NCI-H510A (cell line): ENCODE measurements at regions not wholly inside any gene's neighbourhood (a gene's known extent, or its start where the extent isn't known, plus 50 kb on each side); places are given as distances from the start of the nearest gene placed in this dataset.

Source experiments
- DNase-seq: peaks from one replicate; lab custom pipeline; 2025; lab: John Stamatoyannopoulos, UW

DNA sequence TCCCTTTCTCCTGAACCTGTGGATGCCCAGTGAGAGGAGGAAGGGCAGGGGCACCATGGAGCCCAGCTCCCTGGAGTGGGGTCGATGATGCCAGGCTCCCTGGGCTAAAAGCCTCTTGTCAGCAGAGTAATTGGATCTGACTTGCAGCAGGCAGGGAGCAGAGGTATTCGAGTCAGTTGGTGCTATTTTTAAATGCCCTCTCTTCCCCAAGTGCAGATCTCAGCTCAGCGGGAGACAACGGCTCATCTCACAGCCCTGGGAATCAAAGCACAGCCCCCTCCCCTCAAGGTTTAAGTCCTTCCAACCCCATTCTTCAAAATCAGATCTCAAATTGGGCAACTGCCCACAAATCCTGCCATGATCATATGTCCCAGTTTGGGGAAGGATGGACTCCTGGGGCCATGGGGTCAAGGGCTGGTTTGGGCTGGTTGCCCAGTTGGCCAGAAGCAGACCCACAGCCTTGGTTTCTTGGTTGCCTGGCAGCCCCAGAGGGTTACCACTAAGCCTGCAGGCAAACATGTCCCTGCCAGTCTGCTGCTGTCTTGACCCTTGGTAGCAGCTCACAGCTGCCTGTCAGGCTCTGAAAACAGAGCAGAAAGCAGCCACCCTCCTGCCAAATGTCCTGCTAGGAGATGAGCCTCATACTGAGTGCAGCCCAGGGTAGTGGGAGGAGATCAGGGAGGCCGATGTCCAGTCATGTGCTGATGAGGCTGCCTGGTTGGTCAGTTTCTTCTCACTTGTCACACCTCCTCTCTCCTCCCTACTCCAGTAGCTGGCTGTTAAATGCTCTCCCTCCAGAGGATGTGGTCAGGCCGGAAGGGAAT lies 244.9 kb downstream of the LOXHD1 start:
- no peak for DNase-seq

- no peak for DNase-seq
Observed at GRCh38 chr18:46412916-46413315, 244.1 kb downstream of the LOXHD1 start.

- no peak for DNase-seq
Observed at GRCh38 chr18:46413684-46414083, 243.3 kb downstream of the LOXHD1 start.

GRCh38 chr18:46414863-46415262 lies 242.2 kb downstream of the LOXHD1 start:
- no peak for DNase-seq

DNA sequence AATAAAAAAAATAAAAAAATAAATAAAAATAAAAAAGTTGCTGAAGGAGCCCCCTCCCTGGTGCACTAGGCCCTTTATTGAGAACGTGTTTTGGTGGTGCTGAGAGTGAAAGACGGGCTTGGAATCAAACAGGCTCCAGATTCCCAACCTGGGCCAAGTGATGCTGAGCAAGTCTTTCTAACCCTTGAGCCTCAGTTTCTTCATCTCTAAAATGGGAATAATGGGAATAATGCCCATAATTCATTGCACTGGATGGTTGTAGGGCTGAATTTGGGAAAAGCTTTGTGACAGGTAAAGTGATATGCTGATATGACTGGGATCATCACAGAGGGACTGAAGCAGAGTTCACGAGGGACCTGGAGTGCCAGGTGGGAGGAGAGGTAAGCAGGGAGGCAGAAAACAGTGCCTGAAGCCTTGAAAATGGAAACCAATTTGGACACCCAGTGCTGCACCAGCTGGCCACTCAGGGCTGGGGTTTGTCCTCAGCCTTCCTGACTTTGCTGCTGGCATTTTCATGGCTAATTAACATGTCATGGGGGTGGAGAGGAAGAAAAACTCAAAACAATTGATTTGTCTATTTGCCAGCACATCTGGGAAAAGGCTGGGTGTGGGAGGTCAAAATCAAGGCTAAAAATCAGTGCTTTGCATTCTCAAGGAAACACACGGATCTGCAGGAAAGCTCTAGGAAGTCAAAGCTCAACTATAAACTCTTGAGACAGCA lies 241.3 kb downstream of the LOXHD1 start:
- no peak for DNase-seq

DNA sequence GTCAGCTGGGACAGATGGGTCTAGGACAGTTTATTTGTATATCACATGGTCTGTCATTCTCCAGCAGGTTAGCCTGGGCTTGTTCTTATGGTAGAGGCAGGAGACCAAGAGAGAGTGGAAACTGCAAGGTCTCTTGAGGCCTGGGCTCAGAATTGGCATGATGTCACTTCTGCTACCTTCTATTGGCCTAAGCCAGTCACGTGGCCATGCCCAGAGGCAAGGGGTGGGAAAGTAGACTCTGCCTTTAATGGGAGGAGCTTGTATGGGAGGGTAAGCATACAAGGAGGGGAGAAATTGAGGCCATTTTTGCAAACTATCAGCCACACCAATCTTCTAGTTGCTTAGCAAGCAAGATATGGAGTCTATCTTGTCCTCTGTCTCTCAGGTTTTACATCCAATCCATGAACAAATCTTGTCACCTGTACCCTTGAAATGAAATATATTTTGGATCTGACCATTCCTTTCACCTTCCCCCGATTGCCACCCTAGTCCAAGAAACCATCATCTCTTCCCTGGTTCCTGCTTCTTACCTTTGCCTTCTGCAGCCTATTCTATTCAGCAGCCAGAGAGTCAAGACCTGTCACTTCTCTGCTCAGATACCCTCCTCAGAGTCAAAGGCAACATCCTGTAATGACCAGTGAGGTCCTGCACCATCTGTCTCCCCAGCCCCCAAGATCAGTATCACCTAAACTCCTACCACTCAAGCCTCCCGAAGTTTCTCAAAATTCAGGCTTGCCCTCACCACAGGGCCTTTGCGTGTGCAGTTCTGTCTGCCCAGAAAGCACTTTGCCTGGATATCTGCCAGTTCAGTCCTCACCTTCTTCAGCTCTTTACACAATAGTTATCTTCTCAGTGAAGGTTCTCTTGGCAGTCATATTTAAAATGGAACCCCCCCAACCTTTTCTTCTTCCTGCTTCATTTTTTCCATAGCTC lies 240.0 kb downstream of the LOXHD1 start:
- DNase-seq = no peak

- DNase-seq = no peak
Observed at GRCh38 chr18:46418663-46419260, 238.3 kb downstream of the LOXHD1 start.

DNA sequence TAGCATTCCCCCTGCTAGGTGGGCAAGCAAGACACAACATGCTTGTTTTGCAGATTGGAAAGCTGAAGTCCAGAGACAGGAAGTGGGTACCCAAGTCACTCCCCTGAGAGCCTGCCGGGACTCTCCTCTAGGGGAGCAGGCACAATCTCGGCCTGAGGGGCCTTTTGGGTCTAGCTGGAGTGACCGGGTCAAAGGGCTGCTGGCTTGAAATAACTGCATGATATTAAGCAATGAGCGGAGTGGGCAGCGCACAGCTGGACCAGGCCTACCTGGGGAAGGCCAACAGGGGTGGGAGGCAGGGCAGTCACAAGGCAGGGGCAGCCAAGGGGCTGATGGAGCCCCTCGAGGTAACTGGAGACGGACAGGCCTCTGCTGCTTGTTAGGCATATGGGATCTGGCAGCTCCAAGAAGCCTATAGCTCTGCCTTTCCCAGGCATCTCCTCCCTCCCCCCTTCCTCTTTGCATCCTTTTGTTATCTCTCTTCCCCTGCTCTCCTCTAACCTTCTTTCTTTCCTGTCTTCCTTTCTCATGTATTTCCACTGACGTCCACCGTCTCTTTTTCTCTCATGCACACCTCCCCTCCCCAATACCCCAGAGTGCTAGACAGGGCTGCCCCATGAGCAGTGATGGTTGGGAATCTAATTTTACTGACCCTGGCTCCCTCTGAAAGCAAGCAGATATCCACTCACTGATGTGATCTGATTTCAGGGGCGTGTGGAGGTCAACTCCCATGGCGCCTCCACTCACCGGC lies 237.5 kb downstream of the LOXHD1 start:
- DNase-seq = no peak

DNA sequence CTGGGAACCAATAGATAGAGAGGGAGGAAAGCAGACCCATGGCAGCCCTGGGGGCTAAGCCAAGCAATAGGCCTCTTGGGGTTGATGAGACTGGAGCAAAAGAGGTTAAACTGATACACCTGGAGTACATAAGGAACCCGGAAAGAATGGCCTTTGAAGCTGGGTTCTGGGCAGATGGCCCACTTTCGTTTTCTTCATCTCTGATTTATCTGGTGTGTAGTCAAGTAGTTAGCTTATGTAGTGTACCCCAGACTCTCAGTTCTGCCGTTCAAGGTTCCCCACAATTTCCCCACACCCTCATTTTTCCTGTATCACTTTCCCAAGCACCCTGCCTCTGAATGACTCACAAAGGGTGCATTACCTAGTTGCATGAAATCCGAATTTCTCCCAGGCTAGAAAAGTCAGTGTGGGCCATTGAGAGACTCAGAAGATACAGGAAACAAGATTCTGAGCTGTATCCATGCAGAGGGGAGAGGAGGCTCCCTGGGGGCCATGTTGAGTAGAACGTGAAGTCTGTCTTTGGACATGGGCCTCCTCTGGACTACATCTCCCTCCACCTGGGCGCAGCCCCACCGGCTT lies 235.0 kb downstream of the LOXHD1 start:
- DNase-seq = no peak

GRCh38 chr18:46422552-46423055 lies 234.4 kb downstream of the LOXHD1 start:
- no peak for DNase-seq

DNA sequence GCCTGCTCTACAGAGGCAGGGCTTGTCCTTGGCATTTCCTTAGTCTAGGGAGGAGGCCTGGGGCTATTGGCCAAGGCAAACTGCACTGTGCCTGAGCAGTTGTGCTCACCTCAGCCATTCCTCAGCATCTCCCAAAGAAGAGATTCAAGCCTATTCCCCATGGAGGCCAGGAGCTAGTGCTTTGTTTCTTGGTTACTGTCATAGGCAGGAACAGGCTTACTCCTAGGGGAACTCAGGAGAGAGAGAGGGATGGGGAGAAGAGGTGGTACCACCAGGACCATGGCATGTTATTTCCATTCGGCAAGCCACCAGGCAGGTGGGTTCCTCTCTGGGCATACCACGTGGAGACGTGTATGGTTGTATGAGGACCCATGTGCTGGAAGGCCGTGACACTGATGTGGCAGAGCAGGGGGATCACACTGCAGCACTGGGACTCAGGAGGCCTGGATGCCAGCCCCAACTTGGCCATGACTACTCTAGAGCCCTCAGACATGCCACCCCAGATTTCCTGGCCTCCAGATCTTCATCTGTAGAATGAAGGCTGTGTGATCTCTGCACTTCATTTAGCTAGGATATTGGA lies 233.7 kb downstream of the LOXHD1 start:
- DNase-seq = no peak

GRCh38 chr18:46424898-46425297 lies 232.1 kb downstream of the LOXHD1 start:
- peak; percentile 56 for DNase-seq

- no peak for DNase-seq
Observed at GRCh38 chr18:46425511-46425910, 231.5 kb downstream of the LOXHD1 start.

DNA sequence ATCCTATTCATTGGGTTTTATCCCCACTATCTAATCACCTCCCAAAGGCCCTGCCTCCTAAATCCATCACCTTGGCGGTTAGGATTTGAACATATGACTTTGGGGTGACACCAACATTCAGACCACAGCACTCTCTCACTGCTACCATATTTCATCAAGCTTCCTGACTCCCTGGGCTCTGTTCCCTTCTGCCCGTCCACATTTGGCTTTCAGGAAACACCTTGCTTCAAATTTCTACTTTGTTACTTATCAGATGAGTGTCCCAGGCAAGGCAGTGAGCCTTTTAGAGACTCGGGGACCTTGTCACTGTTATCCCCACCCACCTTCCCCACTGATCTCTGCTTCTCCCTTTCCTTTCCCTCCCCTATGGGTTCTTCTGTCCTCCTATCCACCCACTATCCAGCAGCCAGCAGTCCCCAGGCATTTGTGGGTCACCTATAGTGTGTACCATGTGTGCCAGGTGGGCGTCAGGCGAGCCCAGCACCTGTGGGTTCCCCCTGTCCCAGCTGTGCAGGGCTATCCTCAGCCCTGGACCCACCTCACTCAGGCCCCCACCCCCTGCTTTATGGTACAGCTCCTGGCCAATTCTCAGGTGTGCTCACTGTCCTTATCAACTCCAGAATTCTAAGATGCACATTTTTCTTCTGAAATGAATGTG lies 230.9 kb downstream of the LOXHD1 start:
- no peak for DNase-seq

DNA sequence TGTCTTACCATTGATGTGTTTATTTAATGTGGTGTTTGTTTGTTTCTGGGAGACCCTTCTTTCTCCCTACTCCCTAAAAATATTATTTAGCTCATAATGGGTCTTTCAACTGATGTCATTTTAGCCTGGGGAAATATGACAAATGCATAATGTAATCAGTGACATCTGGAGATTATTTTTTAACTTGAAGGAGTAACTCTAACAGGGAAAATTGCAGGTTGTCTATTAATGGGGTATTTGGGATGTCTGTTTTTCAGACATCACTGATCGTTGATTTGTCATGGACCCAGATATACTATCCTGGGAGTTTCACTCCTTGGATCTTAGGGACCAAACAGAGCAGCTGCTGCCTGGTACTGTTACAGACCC lies 230.4 kb downstream of the LOXHD1 start:
- DNase-seq = no peak
